SJSA1 (cell line): ENCODE measurements at regions not wholly inside any gene's neighbourhood (a gene's known extent, or its start where the extent isn't known, plus 50 kb on each side); places are given as distances from the start of the nearest gene placed in this dataset.

Experiments
- DNase-seq, 2 experiments: peaks; one replicate each; pipeline ENCODE4 v3.0.0-alpha.2; 2015 to 2020; ENCODE audit warnings: low spot score in 2 of 2, low read depth in 1 of 2
- H3K27ac ChIP-seq: fragments of 250-450 bp; sonication (Bioruptor Pico); 2 replicates; pipeline ENCODE4 v1.5.1; 2020; ENCODE audit warnings: mild to moderate bottlenecking, moderate library complexity
- H3K27me3 ChIP-seq: fragments of 250-450 bp; sonication (Bioruptor Pico); replicated peaks from 2 replicates; pipeline ENCODE4 v1.5.1; 2020; ENCODE audit warnings: mild to moderate bottlenecking, moderate library complexity
- H3K36me3 ChIP-seq: fragments of 250-450 bp; sonication (Bioruptor Pico); 2 replicates; pipeline ENCODE4 v1.5.1; 2020; ENCODE audit warnings: mild to moderate bottlenecking
- H3K4me1 ChIP-seq: fragments of 250-450 bp; sonication (Bioruptor Pico); replicated peaks from 2 replicates; pipeline ENCODE4 v1.6.1; 2021; ENCODE audit warnings: mild to moderate bottlenecking
- H3K4me3 ChIP-seq: fragments of 250-450 bp; sonication (Bioruptor Pico); 2 replicates; pipeline ENCODE4 v1.5.1; 2020; ENCODE audit warnings: mild to moderate bottlenecking
- H3K9me3 ChIP-seq: fragments of 250-450 bp; sonication (Bioruptor Pico); replicated peaks from 2 replicates; pipeline ENCODE4 v1.5.1; 2020; ENCODE audit warnings: mild to moderate bottlenecking

- Histone ChIP-seq H3K4me3 (no peak overlapping the region), H3K4me1 (no peaks in the 10 kb centered on the region), H3K9me3 (no peaks in the 10 kb centered on the region), H3K27me3 (no peaks in the 10 kb centered on the region), H3K36me3 (no peaks in the 10 kb centered on the region), H3K27ac (no peak overlapping the region)
- DNase-seq, result no peak
These were observed 362.6 kb upstream of the PPP1R2C start for GRCh38 chrX:43140582-43140981.

- Histone ChIP-seq H3K9me3 (no peaks in the 10 kb centered on the region), H3K27ac (no peak overlapping the region), H3K4me1 (no peaks in the 10 kb centered on the region), H3K4me3 (no peak overlapping the region), H3K27me3 (no peaks in the 10 kb centered on the region), H3K36me3 (no peaks in the 10 kb centered on the region)
- no peak for DNase-seq
These were observed 363.9 kb upstream of the PPP1R2C start for GRCh38 chrX:43141885-43142284.

GRCh38 chrX:43148305-43148704 is 370.3 kb upstream of the PPP1R2C start:
- no peak overlapping the region for H3K4me3 ChIP-seq
- no peak overlapping the region for H3K27ac ChIP-seq
- no peaks in the 10 kb centered on the region for H3K36me3 ChIP-seq
- H3K27me3 ChIP-seq, result no peaks in the 10 kb centered on the region
- no peaks in the 10 kb centered on the region for H3K9me3 ChIP-seq
- H3K4me1 ChIP-seq, result no peaks in the 10 kb centered on the region
- DNase-seq, result no peak

GRCh38 chrX:43165343-43165920 is 387.5 kb upstream of the PPP1R2C start:
- no peak for DNase-seq
- H3K27ac ChIP-seq, result no peak overlapping the region
- H3K4me3 ChIP-seq, result no peak overlapping the region
- no peaks in the 10 kb centered on the region for H3K4me1 ChIP-seq
- no peaks in the 10 kb centered on the region for H3K36me3 ChIP-seq
- H3K9me3 ChIP-seq, result no peaks in the 10 kb centered on the region
- H3K27me3 ChIP-seq, result no peaks in the 10 kb centered on the region

GRCh38 chrX:43166874-43167273 is 388.9 kb upstream of the PPP1R2C start:
- no peaks in the 10 kb centered on the region for H3K4me1 ChIP-seq
- no peaks in the 10 kb centered on the region for H3K9me3 ChIP-seq
- no peak overlapping the region for H3K4me3 ChIP-seq
- H3K36me3 ChIP-seq, result no peaks in the 10 kb centered on the region
- no peak overlapping the region for H3K27ac ChIP-seq
- no peak for DNase-seq
- no peaks in the 10 kb centered on the region for H3K27me3 ChIP-seq

- Histone ChIP-seq H3K36me3 (no peaks in the 10 kb centered on the region), H3K27ac (no peak overlapping the region), H3K9me3 (no peaks in the 10 kb centered on the region), H3K4me1 (no peaks in the 10 kb centered on the region), H3K4me3 (no peak overlapping the region), H3K27me3 (no peaks in the 10 kb centered on the region)
- no peak for DNase-seq
These were observed 397.5 kb upstream of the PPP1R2C start for GRCh38 chrX:43175434-43175833.

GRCh38 chrX:43176686-43177085 is 398.7 kb upstream of the PPP1R2C start:
- Histone ChIP-seq H3K27me3 (no peaks in the 10 kb centered on the region), H3K4me3 (no peak overlapping the region), H3K36me3 (no peaks in the 10 kb centered on the region), H3K27ac (no peak overlapping the region), H3K9me3 (no peaks in the 10 kb centered on the region), H3K4me1 (no peaks in the 10 kb centered on the region)
- DNase-seq, result no peak

GRCh38 chrX:43188296-43188695 is 410.3 kb upstream of the PPP1R2C start:
- DNase-seq, result no peak
- H3K4me3 ChIP-seq, result no peak overlapping the region
- no peaks in the 10 kb centered on the region for H3K9me3 ChIP-seq
- no peak overlapping the region for H3K27ac ChIP-seq
- H3K4me1 ChIP-seq, result no peaks in the 10 kb centered on the region
- no peaks in the 10 kb centered on the region for H3K27me3 ChIP-seq
- no peaks in the 10 kb centered on the region for H3K36me3 ChIP-seq

- Histone ChIP-seq H3K27me3 (no peaks in the 10 kb centered on the region), H3K9me3 (no peaks in the 10 kb centered on the region), H3K4me1 (no peaks in the 10 kb centered on the region), H3K4me3 (no peak overlapping the region), H3K36me3 (no peaks in the 10 kb centered on the region), H3K27ac (no peak overlapping the region)
- DNase-seq, result no peak
These were observed 433.6 kb upstream of the PPP1R2C start for GRCh38 chrX:43211570-43211969.

GRCh38 chrX:43218198-43218597 is 437.9 kb upstream of the MAOA start:
- Histone ChIP-seq H3K4me1 (no peaks in the 10 kb centered on the region), H3K4me3 (no peak overlapping the region), H3K27me3 (no peaks in the 10 kb centered on the region)

GRCh38 chrX:43224496-43224895 is 431.6 kb upstream of the MAOA start:
- H3K4me3 ChIP-seq, result no peak overlapping the region
- H3K4me1 ChIP-seq, result no peaks in the 10 kb centered on the region
- no peaks in the 10 kb centered on the region for H3K9me3 ChIP-seq
- H3K27ac ChIP-seq, result no peak overlapping the region
- no peaks in the 10 kb centered on the region for H3K27me3 ChIP-seq
- DNase-seq, result no peak
- H3K36me3 ChIP-seq, result no peaks in the 10 kb centered on the region

More at GRCh38 chrX:43218198-43218597, 437.9 kb upstream of the MAOA start:
- Histone ChIP-seq H3K9me3 (no peaks in the 10 kb centered on the region), H3K27ac (no peak overlapping the region), H3K36me3 (no peaks in the 10 kb centered on the region)
- DNase-seq, result no peak

GRCh38 chrX:43225626-43226328 is 430.3 kb upstream of the MAOA start:
- no peak for DNase-seq

GRCh38 chrX:43238461-43238945 is 417.6 kb upstream of the MAOA start:
- Histone ChIP-seq H3K4me3 (no peak overlapping the region), H3K9me3 (no peaks in the 10 kb centered on the region), H3K27me3 (no peaks in the 10 kb centered on the region), H3K36me3 (no peaks in the 10 kb centered on the region), H3K4me1 (no peaks in the 10 kb centered on the region), H3K27ac (no peak overlapping the region)
- no peak for DNase-seq

More at GRCh38 chrX:43225626-43226328, 430.3 kb upstream of the MAOA start:
- H3K4me3 ChIP-seq, result no peak overlapping the region
- no peaks in the 10 kb centered on the region for H3K27me3 ChIP-seq
- H3K4me1 ChIP-seq, result no peaks in the 10 kb centered on the region
- no peak overlapping the region for H3K27ac ChIP-seq
- no peaks in the 10 kb centered on the region for H3K9me3 ChIP-seq
- H3K36me3 ChIP-seq, result no peaks in the 10 kb centered on the region

GRCh38 chrX:43239356-43239755 is 416.7 kb upstream of the MAOA start:
- Histone ChIP-seq H3K4me3 (no peak overlapping the region), H3K36me3 (no peaks in the 10 kb centered on the region), H3K4me1 (no peaks in the 10 kb centered on the region), H3K27me3 (no peaks in the 10 kb centered on the region), H3K9me3 (no peaks in the 10 kb centered on the region), H3K27ac (no peak overlapping the region)
- no peak for DNase-seq
